ENCODE measurements at regions not wholly inside any gene's neighbourhood (a gene's known extent, or its start where the extent isn't known, plus 50 kb on each side); places are given as distances from the start of the nearest gene placed in this dataset.

GRCh38 chr20:20835897-20836296 is 123.5 kb upstream of the RALGAPA2 start:
- TF ChIP-seq EZH2phosphoT487 (IDR thresholded peaks at IDR 0.05; ENCODE audit: low read depth) (no peak), CTCF (IDR thresholded peaks at IDR 0.05; ENCODE audit: low read depth, low read length) (no peak)
